WTC11 (cell line): ENCODE measurements at regions not wholly inside any gene's neighbourhood (a gene's known extent, or its start where the extent isn't known, plus 50 kb on each side); places are given as distances from the start of the nearest gene placed in this dataset.

ENCODE experiments used
- SOX15 ChIP-seq: fragments of 250-450 bp; sonication (Bioruptor Pico); IDR thresholded peaks from 2 replicates; pipeline ENCODE4 v1.9.0; 2021; ENCODE audit warnings: mild to moderate bottlenecking
- TF ChIP-seq, protein P1 (sequence below): fragments of 200-600 bp; IDR thresholded peaks from 2 replicates; pipeline ENCODE4 v1.8.0; 2022; ENCODE audit warnings: antibody characterized with exemption
- TF ChIP-seq, protein P2 (sequence below): sonication (generic); formaldehyde crosslinking; IDR thresholded peaks from 2 replicates; pipeline ENCODE4 v1.8.1; 2022; ENCODE audit warnings: low read depth, mild to moderate bottlenecking, moderate library complexity, missing genetic modification reagents, borderline replicate concordance
- TF ChIP-seq, protein P3 (sequence below): fragments of 250-450 bp; sonication (Bioruptor Pico); IDR thresholded peaks from 2 replicates; pipeline ENCODE4 v1.9.0; 2021; ENCODE audit warnings: mild to moderate bottlenecking, borderline replicate concordance

DNA sequence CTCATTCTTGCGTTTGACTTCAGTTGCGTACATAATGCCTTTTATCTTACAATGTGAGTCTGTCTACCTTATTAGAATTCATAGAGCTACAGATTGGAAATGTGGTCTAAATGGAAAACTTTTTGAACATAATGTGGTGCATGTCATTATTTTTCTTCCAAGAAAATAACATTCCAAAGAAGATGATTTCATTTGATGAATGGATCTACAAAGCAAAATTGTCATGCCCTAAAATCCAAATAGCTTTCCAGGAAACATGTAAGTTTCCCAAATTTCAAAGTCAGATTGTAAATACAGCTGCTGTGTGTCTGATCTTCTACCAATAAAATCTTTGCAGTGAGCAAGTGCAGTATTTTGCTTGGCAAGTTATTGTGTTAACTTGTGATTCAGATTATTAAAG, 101.8 kb upstream of the FZD8 start:
- TF ChIP-seq, protein P1, sequence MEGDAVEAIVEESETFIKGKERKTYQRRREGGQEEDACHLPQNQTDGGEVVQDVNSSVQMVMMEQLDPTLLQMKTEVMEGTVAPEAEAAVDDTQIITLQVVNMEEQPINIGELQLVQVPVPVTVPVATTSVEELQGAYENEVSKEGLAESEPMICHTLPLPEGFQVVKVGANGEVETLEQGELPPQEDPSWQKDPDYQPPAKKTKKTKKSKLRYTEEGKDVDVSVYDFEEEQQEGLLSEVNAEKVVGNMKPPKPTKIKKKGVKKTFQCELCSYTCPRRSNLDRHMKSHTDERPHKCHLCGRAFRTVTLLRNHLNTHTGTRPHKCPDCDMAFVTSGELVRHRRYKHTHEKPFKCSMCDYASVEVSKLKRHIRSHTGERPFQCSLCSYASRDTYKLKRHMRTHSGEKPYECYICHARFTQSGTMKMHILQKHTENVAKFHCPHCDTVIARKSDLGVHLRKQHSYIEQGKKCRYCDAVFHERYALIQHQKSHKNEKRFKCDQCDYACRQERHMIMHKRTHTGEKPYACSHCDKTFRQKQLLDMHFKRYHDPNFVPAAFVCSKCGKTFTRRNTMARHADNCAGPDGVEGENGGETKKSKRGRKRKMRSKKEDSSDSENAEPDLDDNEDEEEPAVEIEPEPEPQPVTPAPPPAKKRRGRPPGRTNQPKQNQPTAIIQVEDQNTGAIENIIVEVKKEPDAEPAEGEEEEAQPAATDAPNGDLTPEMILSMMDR: no peak
- TF ChIP-seq, protein P2, sequence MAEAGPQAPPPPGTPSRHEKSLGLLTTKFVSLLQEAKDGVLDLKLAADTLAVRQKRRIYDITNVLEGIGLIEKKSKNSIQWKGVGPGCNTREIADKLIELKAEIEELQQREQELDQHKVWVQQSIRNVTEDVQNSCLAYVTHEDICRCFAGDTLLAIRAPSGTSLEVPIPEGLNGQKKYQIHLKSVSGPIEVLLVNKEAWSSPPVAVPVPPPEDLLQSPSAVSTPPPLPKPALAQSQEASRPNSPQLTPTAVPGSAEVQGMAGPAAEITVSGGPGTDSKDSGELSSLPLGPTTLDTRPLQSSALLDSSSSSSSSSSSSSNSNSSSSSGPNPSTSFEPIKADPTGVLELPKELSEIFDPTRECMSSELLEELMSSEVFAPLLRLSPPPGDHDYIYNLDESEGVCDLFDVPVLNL: no peak
- TF ChIP-seq, protein P3, sequence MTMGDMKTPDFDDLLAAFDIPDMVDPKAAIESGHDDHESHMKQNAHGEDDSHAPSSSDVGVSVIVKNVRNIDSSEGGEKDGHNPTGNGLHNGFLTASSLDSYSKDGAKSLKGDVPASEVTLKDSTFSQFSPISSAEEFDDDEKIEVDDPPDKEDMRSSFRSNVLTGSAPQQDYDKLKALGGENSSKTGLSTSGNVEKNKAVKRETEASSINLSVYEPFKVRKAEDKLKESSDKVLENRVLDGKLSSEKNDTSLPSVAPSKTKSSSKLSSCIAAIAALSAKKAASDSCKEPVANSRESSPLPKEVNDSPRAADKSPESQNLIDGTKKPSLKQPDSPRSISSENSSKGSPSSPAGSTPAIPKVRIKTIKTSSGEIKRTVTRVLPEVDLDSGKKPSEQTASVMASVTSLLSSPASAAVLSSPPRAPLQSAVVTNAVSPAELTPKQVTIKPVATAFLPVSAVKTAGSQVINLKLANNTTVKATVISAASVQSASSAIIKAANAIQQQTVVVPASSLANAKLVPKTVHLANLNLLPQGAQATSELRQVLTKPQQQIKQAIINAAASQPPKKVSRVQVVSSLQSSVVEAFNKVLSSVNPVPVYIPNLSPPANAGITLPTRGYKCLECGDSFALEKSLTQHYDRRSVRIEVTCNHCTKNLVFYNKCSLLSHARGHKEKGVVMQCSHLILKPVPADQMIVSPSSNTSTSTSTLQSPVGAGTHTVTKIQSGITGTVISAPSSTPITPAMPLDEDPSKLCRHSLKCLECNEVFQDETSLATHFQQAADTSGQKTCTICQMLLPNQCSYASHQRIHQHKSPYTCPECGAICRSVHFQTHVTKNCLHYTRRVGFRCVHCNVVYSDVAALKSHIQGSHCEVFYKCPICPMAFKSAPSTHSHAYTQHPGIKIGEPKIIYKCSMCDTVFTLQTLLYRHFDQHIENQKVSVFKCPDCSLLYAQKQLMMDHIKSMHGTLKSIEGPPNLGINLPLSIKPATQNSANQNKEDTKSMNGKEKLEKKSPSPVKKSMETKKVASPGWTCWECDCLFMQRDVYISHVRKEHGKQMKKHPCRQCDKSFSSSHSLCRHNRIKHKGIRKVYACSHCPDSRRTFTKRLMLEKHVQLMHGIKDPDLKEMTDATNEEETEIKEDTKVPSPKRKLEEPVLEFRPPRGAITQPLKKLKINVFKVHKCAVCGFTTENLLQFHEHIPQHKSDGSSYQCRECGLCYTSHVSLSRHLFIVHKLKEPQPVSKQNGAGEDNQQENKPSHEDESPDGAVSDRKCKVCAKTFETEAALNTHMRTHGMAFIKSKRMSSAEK (CRISPR knock-in tag): no peak
- TF ChIP-seq SOX15 (CRISPR knock-in tag): no peak
